Fibroblast of lung (primary cell): ENCODE measurements at regions not wholly inside any gene's neighbourhood (a gene's known extent, or its start where the extent isn't known, plus 50 kb on each side); places are given as distances from the start of the nearest gene placed in this dataset.

Experiments used
- EZH2 ChIP-seq: IDR thresholded peaks from 2 replicates; pipeline ENCODE4 v1.5.1; 2012; ENCODE audit warnings: low read length, control low read depth, mild to moderate bottlenecking; ENCODE audit errors: missing control alignments
- TF ChIP-seq, protein P1 (sequence below), 2 donors: IDR thresholded peaks in 1 of 2; conservative IDR thresholded peaks in 1 of 2; 1 replicate in 1 of 2; 2 replicates in 1 of 2; pipeline ENCODE4 v1.5.1; 2011 to 2012; ENCODE audit warnings: low read length in 2 of 2, control low read depth in 1 of 2, inconsistent platforms in 1 of 2, low read depth in 1 of 2, mild to moderate bottlenecking in 1 of 2

DNA sequence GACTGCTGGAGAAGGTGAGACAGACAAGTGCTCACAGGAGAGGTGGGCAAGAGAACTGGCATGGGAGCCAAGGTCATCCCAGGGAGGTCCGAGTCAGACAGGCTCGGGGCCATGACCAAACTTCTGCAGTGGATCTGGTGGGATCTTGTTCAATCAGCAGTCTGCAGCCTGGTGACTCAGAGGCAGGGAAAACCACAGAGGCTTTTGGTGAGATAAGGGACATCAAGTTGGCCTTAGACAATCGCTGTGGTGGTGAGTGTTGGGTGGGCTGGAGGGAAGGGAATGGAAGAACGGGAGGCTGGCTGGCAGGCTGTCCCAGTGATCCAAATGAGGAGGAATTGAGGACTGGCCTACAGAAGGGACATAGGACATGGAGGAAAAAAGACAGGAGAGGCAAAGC is 123.8 kb downstream of the TMEM174 start:
- TF ChIP-seq, protein P1, sequence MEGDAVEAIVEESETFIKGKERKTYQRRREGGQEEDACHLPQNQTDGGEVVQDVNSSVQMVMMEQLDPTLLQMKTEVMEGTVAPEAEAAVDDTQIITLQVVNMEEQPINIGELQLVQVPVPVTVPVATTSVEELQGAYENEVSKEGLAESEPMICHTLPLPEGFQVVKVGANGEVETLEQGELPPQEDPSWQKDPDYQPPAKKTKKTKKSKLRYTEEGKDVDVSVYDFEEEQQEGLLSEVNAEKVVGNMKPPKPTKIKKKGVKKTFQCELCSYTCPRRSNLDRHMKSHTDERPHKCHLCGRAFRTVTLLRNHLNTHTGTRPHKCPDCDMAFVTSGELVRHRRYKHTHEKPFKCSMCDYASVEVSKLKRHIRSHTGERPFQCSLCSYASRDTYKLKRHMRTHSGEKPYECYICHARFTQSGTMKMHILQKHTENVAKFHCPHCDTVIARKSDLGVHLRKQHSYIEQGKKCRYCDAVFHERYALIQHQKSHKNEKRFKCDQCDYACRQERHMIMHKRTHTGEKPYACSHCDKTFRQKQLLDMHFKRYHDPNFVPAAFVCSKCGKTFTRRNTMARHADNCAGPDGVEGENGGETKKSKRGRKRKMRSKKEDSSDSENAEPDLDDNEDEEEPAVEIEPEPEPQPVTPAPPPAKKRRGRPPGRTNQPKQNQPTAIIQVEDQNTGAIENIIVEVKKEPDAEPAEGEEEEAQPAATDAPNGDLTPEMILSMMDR (conservative IDR thresholded peaks at IDR 0.05 in 1 of 2, IDR thresholded peaks at IDR 0.05 in 1 of 2; ENCODE audit: low read depth in 1 of 2, low read length in 2 of 2): no peak
- peak; percentile 42 for TF ChIP-seq EZH2
